AG08395 (cell line): ENCODE measurements at regions not wholly inside any gene's neighbourhood (a gene's known extent, or its start where the extent isn't known, plus 50 kb on each side); places are given as distances from the start of the nearest gene placed in this dataset.
"Not testable (repeated sequence)": the region's sequence is repeated elsewhere in the genome, so short reads cannot be mapped to it uniquely, and the experiment has no call there.

ENCODE experiments used
- DNase-seq: peaks from one replicate; pipeline ENCODE4 v3.0.0; 2012; ENCODE audit warnings: mixed read lengths, low spot score

DNA sequence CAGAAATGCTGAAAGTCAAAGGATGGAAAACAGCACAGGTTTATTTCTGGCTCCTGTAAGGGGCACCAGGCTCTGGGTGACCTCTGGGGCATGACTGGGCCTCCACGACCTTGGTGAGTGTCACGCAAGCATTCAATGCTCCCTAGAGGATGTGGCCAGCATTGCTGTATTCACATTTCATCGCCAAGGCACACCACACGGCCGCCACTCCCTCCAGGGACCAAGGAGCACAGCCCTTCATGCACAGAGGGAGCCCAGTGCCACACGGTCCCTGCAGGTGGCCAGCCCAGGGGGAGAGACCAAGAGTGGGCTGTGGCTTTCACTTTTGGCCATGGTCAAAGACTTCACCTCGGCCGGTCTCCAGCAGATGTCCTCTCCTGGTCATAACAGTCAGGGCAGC lies 137.4 kb upstream of the TNRC6C start:
- no peak for DNase-seq

DNA sequence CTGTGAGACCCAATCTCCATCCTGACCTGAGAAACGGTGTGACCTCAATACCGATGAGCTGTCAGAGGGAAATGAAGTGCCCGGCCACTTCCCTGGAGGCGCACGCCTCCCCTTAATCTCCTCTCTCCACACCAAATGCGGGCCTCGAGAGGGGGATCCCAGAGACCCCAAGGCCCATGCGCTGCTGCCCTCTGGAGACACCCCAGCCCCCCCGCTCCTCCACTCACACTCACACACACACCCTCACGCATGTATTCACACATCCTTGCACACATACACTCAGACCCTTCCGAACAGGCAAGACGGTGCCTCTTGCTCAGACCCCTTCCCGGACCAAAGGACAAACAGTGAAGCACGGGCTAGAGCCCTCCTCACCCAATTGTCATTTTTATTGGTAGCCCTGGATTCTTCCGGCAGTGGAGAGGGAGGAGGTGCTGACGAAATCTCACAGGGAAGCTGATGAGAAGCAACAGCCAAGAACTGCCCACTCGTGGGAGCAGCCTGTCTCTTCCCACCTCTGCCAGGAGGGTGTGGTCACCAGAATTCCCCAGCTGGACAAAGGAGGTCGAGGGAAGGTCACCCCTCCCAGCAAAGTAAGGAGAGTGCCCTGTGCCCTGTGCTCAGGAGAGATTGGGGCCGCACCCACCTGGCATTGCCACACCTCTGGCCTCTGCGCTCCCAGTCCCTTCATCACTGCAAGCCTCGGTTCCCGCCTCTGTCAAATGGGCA lies 136.0 kb upstream of the TNRC6C start:
- no peak for DNase-seq

DNA sequence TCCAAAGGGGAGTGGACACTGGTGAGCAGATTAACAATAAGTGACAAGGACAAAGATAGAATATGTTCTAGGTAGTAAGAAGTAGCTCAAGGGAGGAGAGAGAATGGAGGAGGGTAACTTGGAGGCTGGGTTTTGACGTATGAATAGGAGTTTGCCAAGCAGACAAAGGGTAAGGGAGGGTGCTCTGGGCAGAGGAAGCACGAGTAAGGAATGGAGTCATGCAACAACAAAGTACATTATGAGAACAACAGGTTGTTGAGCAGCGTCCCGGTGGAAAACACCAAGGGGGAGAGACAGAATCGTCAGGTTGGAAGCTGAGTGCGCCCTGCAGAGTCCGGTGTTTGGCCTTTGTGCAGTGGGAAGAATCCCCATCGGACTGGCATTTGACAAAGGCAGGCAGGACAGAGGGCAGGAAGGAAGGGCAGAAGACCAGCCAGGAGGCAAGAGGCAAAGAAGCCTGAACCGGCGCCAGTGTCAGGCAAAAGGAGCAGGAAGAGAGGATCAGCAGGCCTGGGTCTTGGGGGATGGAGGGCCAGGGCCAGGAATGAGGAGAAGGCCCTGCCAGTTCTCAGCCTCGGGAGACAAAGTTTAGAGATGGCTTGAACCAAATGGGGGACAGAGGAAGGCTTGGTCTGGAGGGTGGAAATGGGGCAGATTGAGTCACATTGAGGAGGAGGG lies 134.3 kb upstream of the TNRC6C start:
- DNase-seq: no peak

DNA sequence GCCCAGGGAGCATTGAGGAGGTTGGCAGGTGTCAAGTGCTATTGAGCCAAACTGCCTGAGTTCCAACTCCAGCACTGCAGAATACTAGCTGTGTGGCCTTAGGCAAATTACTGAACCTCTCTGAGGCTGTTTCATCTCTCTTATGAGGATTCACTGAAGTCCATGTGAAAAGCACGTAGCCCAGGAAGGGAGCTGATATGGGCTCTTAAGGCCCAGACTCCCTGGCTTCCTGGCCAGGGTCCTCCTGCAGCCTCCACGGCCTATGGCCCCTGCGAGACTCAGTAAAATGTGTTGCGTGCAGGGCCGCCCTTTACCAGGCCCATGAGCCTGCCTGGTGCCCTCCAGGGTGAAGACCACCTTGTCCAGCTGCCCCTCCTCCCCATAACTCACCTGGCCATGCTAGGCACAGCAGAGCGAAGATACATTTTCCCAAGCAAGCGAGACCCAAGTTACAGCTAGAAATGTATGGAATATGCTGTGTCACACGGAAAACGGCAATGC lies 133.7 kb upstream of the TNRC6C start:
- DNase-seq: no peak

DNA sequence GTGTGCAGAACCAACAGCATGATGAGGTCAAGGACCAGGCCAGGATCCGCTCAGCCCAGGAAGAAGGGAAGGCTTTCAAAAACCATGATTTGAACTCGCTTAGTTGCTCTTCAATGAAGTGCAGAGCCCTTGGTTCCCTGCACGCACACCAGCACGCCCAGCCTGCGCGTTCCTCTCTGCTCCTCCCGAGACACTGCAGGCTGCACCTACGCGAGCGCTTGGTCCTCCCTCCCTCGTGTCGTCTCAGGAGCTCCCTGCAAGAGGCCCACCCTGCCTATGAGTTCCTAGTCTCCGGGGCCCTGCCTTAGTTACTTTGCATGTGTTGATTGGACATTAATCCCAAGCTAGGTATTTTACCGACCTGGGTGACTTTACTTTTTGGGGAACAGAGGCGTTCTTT lies 132.9 kb upstream of the TNRC6C start:
- DNase-seq: no peak

DNA sequence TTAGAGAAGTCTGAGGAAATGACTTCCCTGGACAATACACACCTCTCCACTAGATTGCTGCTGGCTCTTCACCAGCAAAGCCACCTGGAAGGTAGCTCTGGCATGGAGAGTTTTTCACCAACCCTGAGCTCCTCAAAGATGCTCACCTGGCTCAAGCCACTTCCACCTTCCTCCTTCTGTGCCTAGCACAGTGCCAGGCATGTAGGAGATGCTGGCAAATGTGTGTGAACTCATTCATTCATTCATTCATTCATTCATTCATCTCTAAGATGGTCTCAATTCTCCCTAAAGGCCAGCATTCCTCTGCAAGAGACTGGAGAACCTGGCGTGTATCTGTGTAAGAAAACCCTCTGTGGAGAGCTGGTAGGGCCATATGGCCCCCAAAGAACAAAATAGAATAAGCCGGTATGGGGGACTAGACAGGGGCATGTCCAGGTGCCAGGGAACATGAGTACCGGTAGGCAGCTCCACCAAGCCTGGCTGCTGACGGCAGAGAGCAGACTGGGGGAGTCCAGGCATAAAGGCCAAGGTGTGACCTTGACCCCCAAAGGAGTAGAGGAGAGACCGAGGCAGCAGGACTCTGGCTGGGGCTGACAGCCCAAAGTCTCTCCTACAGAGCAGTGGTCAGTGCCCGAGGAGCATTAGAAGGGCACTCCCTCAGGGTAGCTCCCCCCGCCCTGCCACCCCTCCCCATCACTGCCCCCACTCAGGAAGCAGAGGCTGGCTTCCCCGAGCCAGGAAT lies 132.2 kb upstream of the TNRC6C start:
- DNase-seq: no peak

DNA sequence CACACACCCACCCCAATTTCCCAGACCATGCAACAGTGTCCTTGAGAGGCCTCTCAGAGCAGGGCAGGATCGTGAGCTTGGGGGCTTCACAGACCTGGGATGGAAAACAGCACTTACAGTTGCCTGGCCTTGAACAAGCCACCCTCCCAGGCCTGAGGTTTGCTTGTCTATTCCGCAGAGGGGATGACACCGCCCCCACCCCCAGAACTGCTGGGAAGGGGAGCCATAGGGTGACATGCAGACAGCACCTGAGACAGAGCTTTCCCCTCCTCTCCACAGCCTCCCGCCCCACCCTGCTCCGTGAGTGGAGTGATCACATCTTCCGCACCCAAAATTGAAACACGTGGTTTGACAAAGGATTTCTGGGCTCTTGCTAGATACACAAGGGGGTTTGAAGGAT lies 131.5 kb upstream of the TNRC6C start:
- no peak for DNase-seq

DNA sequence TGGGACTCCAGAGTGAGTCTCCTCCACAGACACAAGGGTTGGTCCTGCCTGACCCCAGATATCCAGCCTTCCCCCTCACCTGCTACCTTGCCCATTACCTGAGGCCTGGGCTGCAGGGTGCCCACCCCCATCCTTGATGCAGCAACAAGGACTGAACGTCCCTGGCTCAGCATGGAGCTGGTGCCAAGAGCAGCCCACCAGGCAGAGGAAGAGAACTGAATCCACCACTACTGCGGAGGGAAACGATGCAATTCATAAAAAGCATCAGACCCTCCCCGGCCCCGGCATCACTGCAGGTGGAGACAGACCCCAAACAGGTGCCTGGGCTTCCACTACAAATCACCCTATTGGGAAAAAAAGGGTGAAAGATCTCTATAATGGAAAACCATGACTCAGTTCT lies 131.0 kb upstream of the TNRC6C start:
- DNase-seq: no peak

DNA sequence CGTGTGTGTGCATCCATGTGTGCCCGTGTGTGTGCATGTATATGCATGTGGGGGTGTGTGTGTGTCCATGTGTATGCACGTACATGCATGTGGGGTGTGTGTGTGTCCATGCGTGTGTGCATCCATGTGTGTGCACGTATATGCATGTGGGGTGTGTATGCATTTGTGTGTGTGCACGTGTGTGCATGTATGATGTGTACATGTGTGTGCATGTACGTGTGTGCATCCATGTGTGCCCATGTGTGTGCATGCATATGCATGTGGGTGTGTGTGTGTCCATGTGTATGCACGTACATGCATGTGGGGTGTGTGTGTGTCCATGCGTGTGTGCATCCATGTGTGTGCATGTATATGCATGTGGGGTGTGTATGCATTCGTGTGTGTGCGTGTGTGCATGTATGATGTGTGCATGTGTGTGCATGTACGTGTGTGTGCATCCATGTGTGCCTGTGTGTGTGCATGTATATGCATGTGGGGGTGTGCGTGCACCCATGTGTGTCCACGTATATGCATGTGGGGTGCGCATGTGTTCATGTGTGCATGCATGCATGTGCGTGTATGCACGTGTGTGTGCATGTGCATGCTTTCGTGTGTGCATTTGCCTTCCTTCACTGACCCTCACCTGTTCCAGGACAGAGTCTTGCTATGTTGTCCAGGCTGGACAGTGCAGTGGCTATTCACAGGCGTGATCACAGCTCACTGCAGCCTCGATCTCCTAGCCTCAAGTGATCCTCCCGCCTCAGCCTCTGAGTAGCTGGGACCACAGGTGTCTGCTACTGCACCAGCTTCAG lies 129.6 kb upstream of the TNRC6C start:
- DNase-seq: no peak

DNA sequence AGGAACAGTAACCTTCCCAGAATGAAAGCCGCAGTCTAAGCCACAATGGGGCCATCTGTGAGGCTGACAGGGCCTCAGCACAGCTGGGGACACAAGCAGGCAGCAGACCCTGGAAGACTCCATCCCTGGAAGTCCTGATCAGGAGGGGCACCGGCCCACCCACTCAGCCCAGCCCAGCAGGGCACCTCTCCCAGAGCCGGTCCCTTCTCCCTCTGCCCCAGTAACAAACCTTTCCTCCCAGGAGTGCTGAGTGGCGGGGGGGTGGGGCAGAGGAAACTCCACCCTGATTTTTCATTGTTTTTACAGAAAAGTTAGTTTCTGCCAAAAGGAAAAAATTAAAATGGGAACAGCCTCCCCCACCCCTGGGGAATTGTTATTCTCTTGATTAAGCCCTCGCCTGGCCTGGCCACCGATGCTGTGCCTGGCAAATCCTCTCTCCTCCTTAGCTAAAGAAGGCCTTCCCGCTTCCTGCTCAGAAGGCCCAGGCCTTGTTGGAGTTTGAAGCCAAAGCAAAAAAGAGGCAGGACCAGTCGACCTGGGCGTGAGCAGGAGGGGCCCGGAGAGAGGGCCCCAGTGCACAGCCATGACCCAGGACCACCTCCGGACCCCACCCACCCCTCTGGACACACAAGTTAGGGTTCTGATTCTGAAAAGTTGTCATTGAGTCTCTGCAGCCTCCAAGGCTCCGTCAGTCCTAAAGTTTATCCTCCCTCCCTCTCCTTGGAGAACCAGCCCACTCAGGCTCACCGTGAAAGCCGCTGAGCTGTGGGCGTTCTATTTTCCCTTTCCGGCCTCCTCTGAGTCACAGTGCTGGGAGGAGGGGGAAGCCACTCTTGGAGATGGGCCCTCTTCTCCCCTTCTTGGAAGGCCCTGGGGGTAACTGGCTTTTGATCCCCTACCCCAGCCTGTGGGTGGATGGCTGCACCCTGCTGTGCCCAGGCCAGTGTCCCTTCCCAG lies 128.4 kb upstream of the TNRC6C start:
- DNase-seq: peak; percentile 86

DNA sequence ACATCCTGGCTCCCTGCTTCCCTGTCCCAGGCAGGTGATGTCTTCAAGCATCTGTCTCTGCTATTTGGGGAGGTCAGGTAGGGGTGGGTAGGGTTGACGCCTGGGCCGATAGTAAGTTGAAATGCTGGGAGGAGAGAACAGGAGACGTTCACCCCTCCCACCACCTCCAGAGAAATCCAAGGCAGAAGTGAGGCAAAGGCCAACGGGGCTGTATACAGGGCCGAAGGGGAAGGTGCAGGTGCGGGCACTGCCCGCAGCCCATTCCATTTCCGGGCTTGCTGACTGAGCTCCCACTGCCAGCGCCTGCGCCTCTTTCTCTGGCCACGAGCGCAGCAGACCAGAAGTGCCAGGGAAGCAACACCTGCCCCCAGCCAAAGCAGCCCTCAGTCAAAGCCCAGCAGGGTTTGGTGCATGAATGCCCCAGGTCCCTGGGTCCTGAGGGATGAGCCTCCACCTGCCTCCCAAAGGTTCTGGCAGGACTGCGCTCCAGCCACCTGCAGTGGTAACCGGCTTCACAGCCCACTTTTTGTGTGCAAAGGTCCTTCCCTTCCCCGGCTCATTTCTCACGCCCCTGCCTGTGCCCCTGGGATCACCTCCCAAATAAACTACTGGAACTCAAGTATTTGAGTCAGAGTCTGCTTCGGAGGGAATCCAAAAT lies 127.6 kb upstream of the TNRC6C start:
- DNase-seq: no peak

DNA sequence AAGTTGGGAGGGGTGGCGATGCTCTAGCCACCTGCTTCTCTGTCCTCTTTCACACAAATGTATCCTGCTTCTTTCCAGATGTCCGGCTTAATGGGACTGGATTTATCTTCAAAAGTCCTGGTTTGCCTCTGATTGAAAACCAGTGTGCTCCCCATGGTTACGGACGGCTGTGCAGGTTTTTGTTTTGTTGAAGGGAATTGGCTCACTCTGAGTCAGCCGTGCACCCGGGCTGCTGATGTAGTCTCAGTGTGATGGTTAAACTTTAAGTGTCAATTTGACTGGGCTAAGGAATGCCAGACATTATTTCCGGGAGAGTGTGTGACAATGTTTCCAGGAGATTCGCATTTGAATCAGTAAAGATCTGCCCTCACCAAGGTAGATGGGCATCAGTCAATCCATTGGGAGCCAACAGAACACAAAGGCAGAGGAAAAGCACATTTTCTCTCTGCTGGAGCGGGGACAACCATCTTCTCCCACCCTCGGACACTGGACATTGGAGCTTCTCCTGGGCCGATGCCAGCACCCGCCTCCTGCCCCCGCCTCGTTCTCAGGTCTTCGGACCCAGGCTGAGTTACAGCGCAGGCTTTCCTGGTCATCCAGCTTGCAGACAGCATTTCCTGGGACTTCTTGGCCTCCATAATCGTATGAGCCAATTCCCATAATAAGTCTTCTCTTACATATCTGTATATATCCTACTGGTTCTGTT lies 126.9 kb upstream of the TNRC6C start:
- peak; percentile 69 for DNase-seq

DNA sequence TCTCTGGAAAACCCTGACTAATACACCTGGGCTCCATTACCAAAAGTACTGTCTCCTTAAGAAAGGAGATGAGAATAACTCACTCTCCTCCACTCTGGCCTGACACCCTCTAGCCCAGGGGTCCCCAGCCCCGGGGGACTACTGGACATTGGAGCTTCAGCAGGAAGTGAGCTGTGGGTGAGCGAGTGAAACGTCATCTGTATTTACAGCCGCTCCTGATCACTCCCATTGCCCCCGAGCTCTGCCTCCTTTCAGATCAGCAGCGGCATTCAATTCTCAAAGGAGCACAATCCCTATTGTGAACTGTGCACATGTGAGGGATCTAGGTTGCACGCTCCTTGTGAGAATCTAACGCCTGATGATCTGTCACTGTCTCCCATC lies 126.3 kb upstream of the TNRC6C start:
- no peak for DNase-seq

DNA sequence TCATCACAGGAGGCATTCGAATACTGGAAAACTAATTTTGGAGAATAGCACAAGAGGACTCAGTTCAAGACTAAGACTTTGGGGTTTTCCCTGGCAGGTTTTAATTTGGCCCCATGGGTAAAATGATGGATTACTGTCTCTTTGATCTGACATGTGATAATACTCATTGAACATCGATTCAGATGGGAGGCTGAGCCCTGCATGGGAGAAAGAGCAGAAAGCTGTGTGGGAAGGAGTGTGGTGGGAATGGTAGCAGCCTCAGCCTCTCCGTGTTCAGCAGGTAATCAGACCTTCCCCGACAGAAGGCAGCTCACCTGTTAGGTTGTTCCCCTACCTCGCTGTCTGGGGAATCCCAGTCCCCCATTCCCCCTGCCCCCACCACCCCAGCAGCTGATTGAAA lies 124.7 kb upstream of the TNRC6C start:
- DNase-seq: no peak

DNA sequence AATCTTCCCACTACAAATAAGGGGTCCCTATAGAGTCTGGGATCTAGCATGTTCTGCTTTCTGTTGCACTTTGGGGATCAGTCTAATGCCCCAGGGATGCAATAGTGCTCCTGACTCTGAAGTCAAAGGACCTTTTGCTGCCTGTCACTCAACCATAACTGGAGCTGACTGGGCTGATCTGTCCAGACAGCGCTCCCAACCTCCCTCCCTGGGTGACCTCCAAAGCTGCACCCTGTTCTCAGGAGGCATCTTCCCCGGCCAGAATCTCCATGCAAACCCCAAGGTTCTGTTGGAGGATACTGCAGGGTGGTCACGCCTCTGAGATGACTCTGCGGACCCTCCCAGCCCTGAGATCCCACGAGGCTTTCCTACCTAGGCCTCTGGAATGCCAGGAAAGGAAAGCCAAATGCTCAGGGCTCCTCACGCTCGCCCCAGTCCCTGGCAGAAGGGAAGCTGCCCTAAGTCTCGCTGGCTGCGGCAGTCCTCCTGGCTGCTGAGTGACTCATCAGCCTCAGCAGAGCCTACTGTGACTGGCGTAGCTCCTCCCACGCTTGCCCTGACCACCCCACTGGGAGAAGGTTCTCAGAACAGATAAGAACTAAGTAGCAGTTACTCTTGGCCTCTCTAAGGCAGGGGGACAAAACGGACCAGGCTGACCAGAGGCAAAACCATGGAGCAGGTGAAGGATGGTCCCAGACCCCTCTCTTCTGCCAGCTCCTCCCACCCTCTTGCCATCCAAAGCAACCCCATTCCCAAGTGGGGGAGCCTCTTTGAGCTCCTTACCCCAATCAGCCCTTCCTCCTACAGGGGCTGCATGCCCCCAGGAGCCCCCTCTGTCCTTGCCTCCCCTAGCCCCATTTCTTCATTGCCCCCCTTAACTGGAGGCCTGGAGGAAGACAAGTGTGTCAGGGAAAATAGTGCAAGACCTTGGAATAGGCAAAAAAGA lies 124.1 kb upstream of the TNRC6C start:
- peak; percentile 97 for DNase-seq

DNA sequence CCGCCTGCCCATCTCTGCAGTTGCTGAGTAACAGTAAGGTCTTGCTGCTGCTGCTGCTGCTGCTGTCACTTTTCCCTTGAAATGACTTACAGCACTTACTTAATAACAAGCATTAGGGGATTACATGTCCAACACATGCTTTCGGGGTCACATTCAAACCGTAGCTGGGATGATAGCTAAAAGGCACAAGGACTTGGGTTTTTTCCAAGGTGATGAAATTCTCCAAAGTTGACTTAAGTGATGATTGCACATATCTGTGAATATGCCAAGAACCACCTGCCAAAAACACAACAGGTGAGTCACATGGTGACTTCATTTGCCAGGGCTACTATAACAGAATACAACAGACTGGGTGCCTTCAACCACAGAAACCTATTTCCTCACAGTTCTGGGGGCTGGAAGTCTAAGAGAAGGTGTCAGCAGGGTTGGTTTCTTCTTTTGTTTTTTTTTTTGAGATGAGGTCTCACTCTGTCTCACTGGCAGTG lies 121.9 kb upstream of the TNRC6C start:
- no peak for DNase-seq

DNA sequence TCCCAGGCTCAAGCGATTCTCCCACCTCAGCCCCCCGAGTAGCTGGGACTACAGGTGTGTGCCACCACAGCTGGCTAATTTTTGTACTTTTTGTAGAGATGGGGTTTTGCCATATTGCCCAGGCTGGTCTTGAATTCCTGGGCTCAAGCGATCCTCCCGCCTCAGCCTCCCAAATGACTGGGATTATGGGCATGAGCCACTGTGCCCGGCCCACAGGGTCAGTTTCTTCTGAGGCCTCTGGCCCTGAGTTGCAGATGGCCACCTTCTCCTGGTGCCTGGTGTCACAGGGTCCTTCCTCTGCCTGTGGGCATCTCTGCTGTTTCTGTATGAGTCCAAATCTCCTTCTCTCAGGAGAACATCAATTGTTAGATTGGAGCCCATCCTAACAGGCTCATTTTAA lies 121.4 kb upstream of the TNRC6C start:
- not testable (repeated sequence) for DNase-seq

DNA sequence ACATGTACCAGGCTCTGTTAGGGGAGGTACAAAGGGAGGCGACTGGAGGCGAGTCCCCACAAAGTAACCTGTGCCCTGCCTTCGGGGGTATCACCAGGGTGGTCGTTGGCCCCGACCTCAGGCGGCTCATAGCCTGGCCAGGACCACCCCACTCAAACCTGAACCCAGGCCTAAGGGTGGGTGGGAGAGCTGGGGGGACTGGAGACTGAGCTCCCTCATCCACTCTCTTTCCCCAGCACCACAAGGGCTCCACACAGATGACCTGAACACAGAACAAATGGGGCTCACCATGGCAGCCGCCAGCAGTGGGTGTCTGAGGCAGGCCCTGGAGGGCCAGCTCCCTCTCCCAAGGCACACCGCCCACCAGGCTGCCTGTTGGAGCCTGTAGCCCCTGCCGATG lies 120.6 kb upstream of the TNRC6C start:
- DNase-seq: no peak
